Neuronal stem cell (in vitro differentiated cells): ENCODE measurements at regions not wholly inside any gene's neighbourhood (a gene's known extent, or its start where the extent isn't known, plus 50 kb on each side); places are given as distances from the start of the nearest gene placed in this dataset.

Experiments used
- DNase-seq: peaks from one replicate; pipeline ENCODE4 v3.0.0-alpha.2; 2013; ENCODE audit warnings: low spot score
- H2AFZ ChIP-seq: one replicate; pipeline ENCODE4 v1.6.1; 2013; ENCODE audit warnings: mild to moderate bottlenecking, low read length, inconsistent platforms
- H2AK5ac ChIP-seq: 2 replicates; pipeline ENCODE4 v1.6.1; 2013; ENCODE audit warnings: low read depth, mild to moderate bottlenecking, inconsistent platforms, low read length, moderate library complexity, mixed read lengths
- H2BK120ac ChIP-seq: 2 replicates; pipeline ENCODE4 v1.6.1; 2013; ENCODE audit warnings: low read depth, mild to moderate bottlenecking, inconsistent platforms, low read length, moderate library complexity, mixed read lengths
- H2BK12ac ChIP-seq: one replicate; pipeline ENCODE4 v1.6.1; 2013; ENCODE audit warnings: low read length, inconsistent platforms
- H2BK15ac ChIP-seq: 2 replicates; pipeline ENCODE4 v1.6.1; 2013; ENCODE audit warnings: mild to moderate bottlenecking, low read length, inconsistent platforms, mixed read lengths
- H2BK5ac ChIP-seq: one replicate; pipeline ENCODE4 v1.6.1; 2013; ENCODE audit warnings: inconsistent platforms, mild to moderate bottlenecking, low read length, moderate library complexity
- H3K14ac ChIP-seq: one replicate; pipeline ENCODE4 v1.6.1; 2013; ENCODE audit warnings: low read length, inconsistent platforms
- H3K18ac ChIP-seq: 2 replicates; pipeline ENCODE4 v1.6.1; 2013; ENCODE audit warnings: low read length, inconsistent platforms
- H3K23ac ChIP-seq: 2 replicates; pipeline ENCODE4 v1.6.1; 2013; ENCODE audit warnings: low read depth, mild to moderate bottlenecking, mixed read lengths, low read length, inconsistent platforms; ENCODE audit not compliant: poor library complexity
- H3K27ac ChIP-seq: replicated peaks from 3 replicates; pipeline ENCODE4 v1.5.1; 2013; ENCODE audit warnings: low read length, inconsistent platforms
- H3K27me3 ChIP-seq, 3 experiments: 2 replicates each; pipeline ENCODE4 v1.6.1; 2013; ENCODE audit warnings: low read length in 3 of 3, mild to moderate bottlenecking in 2 of 3, inconsistent platforms in 1 of 3, low read depth in 1 of 3, mixed read lengths in 1 of 3, moderate library complexity in 1 of 3; ENCODE audit not compliant: control insufficient read depth in 3 of 3, insufficient read depth in 3 of 3
- H3K36me3 ChIP-seq, 2 donors: replicated peaks in 1 of 2; 2 replicates each; pipeline ENCODE4 v1.6.1; 2013; ENCODE audit warnings: low read length in 2 of 2; ENCODE audit not compliant: control insufficient read depth in 2 of 2, insufficient read depth in 2 of 2
- H3K4ac ChIP-seq: 2 replicates; pipeline ENCODE4 v1.6.1; 2013; ENCODE audit warnings: inconsistent platforms, mild to moderate bottlenecking, low read length, moderate library complexity
- H3K4me1 ChIP-seq, 2 donors: 1 replicate in 1 of 2; 2 replicates in 1 of 2; pipeline ENCODE4 v1.6.1; 2013; ENCODE audit warnings: low read length in 2 of 2, low read depth in 1 of 2; ENCODE audit not compliant: control insufficient read depth in 2 of 2, insufficient read depth in 1 of 2
- H3K4me2 ChIP-seq: one replicate; pipeline ENCODE4 v1.6.1; 2013; ENCODE audit warnings: mild to moderate bottlenecking, low read length, inconsistent platforms; ENCODE audit not compliant: insufficient read depth, poor library complexity, severe bottlenecking
- H3K4me3 ChIP-seq, 2 donors: 2 replicates each; pipeline ENCODE4 v1.5.1; 2013; ENCODE audit warnings: low read length in 2 of 2, mild to moderate bottlenecking in 2 of 2, inconsistent platforms in 1 of 2, moderate library complexity in 1 of 2
- H3K79me1 ChIP-seq: one replicate; pipeline ENCODE4 v1.6.1; 2013; ENCODE audit warnings: low read depth, mild to moderate bottlenecking, inconsistent platforms, low read length, moderate library complexity
- H3K9ac ChIP-seq: one replicate; pipeline ENCODE4 v1.6.1; 2013; ENCODE audit warnings: mild to moderate bottlenecking, low read depth, low read length, inconsistent platforms; ENCODE audit not compliant: poor library complexity
- H3K9me3 ChIP-seq, 2 donors: replicated peaks in 1 of 2; 2 replicates each; pipeline versions ENCODE3 to v1.6.1; 2013; ENCODE audit warnings: low read length in 2 of 2, mild to moderate bottlenecking in 2 of 2, inconsistent platforms in 1 of 2, low read depth in 1 of 2, mixed read lengths in 1 of 2, moderate library complexity in 1 of 2; ENCODE audit not compliant: control insufficient read depth in 2 of 2, insufficient read depth in 1 of 2
- H4K8ac ChIP-seq: one replicate; pipeline ENCODE4 v1.6.1; 2013; ENCODE audit warnings: low read depth, mild to moderate bottlenecking, inconsistent platforms, low read length, moderate library complexity
- H4K91ac ChIP-seq: one replicate; pipeline ENCODE4 v1.6.1; 2013; ENCODE audit warnings: low read length, low read depth, mild to moderate bottlenecking, inconsistent platforms; ENCODE audit not compliant: poor library complexity
- WGBS, 2 donors: extraction: QIAGEN DNeasy Blood & Tissue Kit; methylation state at CpG; one replicate each; pipeline ENCODE4 v1.1.7; 2013; ENCODE audit warnings: missing lambda C conversion rate in 2 of 2, mixed read lengths in 1 of 2; ENCODE audit not compliant: insufficient read length in 2 of 2, insufficient replicate concordance in 1 of 2; ENCODE audit errors: extremely low coverage in 2 of 2; 5-methylcytosine and 5-hydroxymethylcytosine counted together

DNA sequence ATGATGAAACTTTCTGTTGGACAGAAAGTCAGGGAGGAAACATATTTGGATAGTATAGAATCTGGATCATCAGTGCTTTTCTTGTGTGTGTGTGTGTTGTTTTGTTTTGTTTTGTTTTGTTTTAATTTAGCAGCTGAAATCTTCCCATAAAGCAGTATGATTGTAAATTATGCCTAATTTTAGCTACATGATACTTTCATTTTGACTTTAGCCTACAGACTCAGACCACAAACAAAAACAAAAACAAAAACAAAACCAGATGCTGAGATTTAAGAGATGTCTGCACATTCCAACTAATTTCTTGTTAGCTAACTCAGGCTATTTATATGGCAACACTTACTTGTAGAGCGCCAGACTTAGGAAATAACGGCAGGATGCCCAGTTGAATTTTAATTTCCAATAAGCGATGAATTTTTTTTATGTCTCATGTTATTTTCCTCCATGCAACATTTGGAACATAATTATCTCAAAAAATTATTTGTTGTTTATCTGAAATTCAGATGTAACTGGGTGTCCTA, 119.5 kb upstream of the TRPC7 start:
- no peak overlapping the region for H3K27ac ChIP-seq
- no peak for DNase-seq
- WGBS, 2 donors: no CpG with 5 or more reads among the region's 3 CpGs
- H3K4ac ChIP-seq: no peak overlapping the region
- no peaks in the 10 kb centered on the region for H3K4me1 ChIP-seq
- H3K9ac ChIP-seq: no peak overlapping the region
- H2AFZ ChIP-seq: no peak overlapping the region
- peaks cover 0 to 2% (median 0%) of the 10 kb centered on the region in 3 experiments for H3K27me3 ChIP-seq
- no peak overlapping the region for H2BK120ac ChIP-seq
- H3K36me3 ChIP-seq: no peaks in the 10 kb centered on the region
- H2BK12ac ChIP-seq: no peak overlapping the region
- H4K8ac ChIP-seq: no peak overlapping the region
- no peak overlapping the region for H2BK15ac ChIP-seq
- H3K9me3 ChIP-seq: no peaks in the 10 kb centered on the region
- no peak overlapping the region for H2AK5ac ChIP-seq
- H3K79me1 ChIP-seq: no peaks in the 10 kb centered on the region
- no peak overlapping the region for H3K4me3 ChIP-seq
- no peak overlapping the region for H3K18ac ChIP-seq
- no peak overlapping the region for H3K4me2 ChIP-seq
- no peak overlapping the region for H4K91ac ChIP-seq
- H3K14ac ChIP-seq: no peak overlapping the region
- H3K23ac ChIP-seq: no peak overlapping the region
- no peak overlapping the region for H2BK5ac ChIP-seq

DNA sequence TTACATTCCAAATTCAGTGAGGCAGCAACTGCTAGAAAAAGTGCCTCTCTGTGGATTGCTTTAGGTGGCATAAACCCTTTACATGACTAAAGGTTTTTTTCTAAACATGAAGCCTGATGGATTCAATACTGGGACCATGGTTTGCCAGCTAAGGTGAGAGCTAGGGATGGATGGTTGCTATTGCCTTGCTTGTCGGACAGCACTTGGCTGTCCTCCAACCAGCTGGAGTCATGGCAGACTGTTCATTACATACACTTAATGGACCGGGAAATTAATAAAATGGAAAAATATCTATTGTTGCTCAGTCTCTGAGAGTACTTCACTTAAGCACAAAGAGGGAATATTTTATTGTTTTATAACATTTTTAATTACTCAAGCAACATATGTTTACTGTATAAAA, 116.9 kb upstream of the TRPC7 start:
- H4K8ac ChIP-seq: no peak overlapping the region
- H2BK12ac ChIP-seq: no peak overlapping the region
- H3K79me1 ChIP-seq: no peaks in the 10 kb centered on the region
- no peaks in the 10 kb centered on the region for H3K9me3 ChIP-seq
- H2BK120ac ChIP-seq: no peak overlapping the region
- no peak overlapping the region for H3K27ac ChIP-seq
- H3K18ac ChIP-seq: no peak overlapping the region
- H2BK15ac ChIP-seq: no peak overlapping the region
- no peak overlapping the region for H3K23ac ChIP-seq
- no peak overlapping the region for H3K4ac ChIP-seq
- no peak overlapping the region for H2AK5ac ChIP-seq
- no CpG with 5 or more reads among the region's 2 CpGs for WGBS, 2 donors
- no peak overlapping the region for H2AFZ ChIP-seq
- H3K27me3 ChIP-seq: peaks cover 0 to 2% (median 0%) of the 10 kb centered on the region in 3 experiments
- DNase-seq: no peak
- H3K36me3 ChIP-seq: no peaks in the 10 kb centered on the region
- no peak overlapping the region for H3K4me2 ChIP-seq
- H2BK5ac ChIP-seq: no peak overlapping the region
- H3K9ac ChIP-seq: no peak overlapping the region
- no peak overlapping the region for H3K4me3 ChIP-seq
- no peak overlapping the region for H4K91ac ChIP-seq
- H3K14ac ChIP-seq: no peak overlapping the region
- no peaks in the 10 kb centered on the region for H3K4me1 ChIP-seq

DNA sequence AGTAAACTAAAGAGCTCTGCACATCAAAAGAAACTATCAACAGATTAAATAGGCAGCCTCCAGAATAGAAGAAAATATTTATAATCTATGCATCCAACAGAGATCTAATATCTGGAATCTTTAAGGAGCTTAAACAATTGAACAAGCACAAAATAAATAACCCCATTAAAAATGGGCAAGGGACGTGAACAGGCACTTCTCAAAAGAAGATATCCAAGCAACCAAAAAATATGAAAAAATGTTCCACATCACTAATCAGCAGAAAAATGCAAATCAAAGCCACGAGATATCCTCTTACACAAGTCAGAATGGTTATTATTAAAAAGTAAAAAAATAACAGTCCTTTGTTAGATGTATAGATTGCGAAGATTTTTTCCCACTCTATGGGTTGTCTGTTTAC, 109.1 kb upstream of the TRPC7 start:
- Histone ChIP-seq H2AK5ac (no peak overlapping the region), H3K27me3 (no peaks in the 10 kb centered on the region), H2AFZ (no peak overlapping the region), H3K14ac (no peak overlapping the region), H4K8ac (no peak overlapping the region), H3K18ac (no peak overlapping the region), H3K79me1 (no peaks in the 10 kb centered on the region), H4K91ac (no peak overlapping the region), H3K27ac (no peak overlapping the region), H3K4me2 (no peak overlapping the region), H3K36me3 (no peaks in the 10 kb centered on the region), H3K23ac (no peak overlapping the region), H3K4me3 (no peak overlapping the region), H2BK120ac (no peak overlapping the region), H3K9ac (no peak overlapping the region), H2BK12ac (no peak overlapping the region), H3K4ac (no peak overlapping the region), H2BK5ac (no peak overlapping the region), H3K9me3 (no peaks in the 10 kb centered on the region), H2BK15ac (no peak overlapping the region), H3K4me1 (no peaks in the 10 kb centered on the region)
- WGBS, 2 donors: no CpG with 5 or more reads among the region's 3 CpGs
- DNase-seq: no peak

DNA sequence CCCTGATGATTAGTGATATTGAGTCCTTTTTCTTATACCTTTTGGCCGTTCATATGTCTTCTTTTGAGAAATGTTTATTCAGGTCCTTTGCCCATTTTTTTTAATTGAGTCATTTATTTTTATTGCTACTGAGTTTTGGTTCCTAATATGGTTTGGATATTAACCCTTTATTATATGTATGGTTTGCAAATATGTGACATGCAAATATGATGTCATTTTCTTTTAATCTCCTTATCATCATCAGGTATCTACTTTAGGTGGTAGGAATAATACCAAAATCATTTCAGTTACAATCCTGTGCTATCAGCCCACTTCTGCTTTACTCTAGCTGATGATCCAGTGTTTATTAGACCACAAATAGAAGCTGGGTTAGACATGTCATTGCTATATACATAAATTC, 102.3 kb upstream of the TRPC7 start:
- Histone ChIP-seq H3K18ac (no peak overlapping the region), H2AK5ac (no peak overlapping the region), H2BK120ac (no peak overlapping the region), H3K79me1 (no peaks in the 10 kb centered on the region), H2BK15ac (no peak overlapping the region), H2BK5ac (no peak overlapping the region), H2AFZ (no peak overlapping the region), H3K14ac (no peak overlapping the region), H3K23ac (no peak overlapping the region), H3K27me3 (no peaks in the 10 kb centered on the region), H3K9ac (no peak overlapping the region), H4K8ac (no peak overlapping the region), H2BK12ac (no peak overlapping the region), H3K9me3 (no peaks in the 10 kb centered on the region), H3K4me2 (no peak overlapping the region), H3K4me3 (no peak overlapping the region), H3K27ac (no peak overlapping the region), H3K4me1 (no peaks in the 10 kb centered on the region), H3K36me3 (no peaks in the 10 kb centered on the region), H4K91ac (no peak overlapping the region), H3K4ac (no peak overlapping the region)
- DNase-seq: no peak
- WGBS, 2 donors: no CpG with 5 or more reads among the region's 1 CpG
